LNCAP (cell line): ENCODE measurements at regions not wholly inside any gene's neighbourhood (a gene's known extent, or its start where the extent isn't known, plus 50 kb on each side); places are given as distances from the start of the nearest gene placed in this dataset.

Experiments
- TF ChIP-seq, protein P1 (sequence below): fragments of 450-650 bp; IDR thresholded peaks from 2 replicates; pipeline ENCODE4 v1.5.1; 2017; ENCODE audit warnings: mild to moderate bottlenecking

DNA sequence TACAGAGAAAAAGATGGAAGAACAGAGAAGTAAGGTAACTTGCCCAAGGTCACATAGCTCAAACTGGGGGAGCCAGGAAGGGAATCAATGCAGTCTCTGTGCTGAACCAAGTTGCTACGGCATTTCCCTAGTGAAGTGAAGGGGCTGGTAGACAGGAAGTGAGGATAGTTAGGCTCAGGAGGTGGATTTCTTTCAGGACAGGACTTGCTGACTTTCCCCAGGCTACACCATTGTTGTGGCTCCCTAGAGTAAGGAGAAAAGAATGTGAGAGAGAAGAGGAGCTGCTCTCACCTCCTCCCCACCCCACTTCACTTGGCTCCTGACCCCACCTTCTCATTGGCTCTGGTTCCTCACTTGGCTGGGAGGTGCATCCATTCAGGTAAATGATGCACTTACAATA lies 316.9 kb downstream of the INHBA start:
- TF ChIP-seq, protein P1, sequence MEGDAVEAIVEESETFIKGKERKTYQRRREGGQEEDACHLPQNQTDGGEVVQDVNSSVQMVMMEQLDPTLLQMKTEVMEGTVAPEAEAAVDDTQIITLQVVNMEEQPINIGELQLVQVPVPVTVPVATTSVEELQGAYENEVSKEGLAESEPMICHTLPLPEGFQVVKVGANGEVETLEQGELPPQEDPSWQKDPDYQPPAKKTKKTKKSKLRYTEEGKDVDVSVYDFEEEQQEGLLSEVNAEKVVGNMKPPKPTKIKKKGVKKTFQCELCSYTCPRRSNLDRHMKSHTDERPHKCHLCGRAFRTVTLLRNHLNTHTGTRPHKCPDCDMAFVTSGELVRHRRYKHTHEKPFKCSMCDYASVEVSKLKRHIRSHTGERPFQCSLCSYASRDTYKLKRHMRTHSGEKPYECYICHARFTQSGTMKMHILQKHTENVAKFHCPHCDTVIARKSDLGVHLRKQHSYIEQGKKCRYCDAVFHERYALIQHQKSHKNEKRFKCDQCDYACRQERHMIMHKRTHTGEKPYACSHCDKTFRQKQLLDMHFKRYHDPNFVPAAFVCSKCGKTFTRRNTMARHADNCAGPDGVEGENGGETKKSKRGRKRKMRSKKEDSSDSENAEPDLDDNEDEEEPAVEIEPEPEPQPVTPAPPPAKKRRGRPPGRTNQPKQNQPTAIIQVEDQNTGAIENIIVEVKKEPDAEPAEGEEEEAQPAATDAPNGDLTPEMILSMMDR = no peak

DNA sequence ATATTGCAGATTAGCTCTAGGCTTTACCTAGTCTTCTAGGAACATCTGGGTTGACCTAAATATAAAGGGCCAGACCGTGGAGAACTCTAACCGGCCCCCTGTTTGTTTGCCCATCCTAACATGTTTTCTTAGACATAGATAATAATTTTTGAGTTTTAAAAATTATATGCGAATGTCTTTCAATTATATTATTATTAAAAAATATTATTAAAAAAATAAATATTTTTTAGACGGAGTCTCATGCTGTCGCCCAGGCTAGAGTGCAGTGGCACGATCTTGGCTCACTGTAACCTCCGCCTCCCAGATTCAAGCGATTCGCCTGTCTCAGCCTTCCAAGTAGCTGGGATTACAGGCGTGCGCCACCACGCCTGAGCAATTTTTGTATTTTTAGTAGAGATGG lies 318.5 kb downstream of the INHBA start:
- TF ChIP-seq, protein P1 = no peak

DNA sequence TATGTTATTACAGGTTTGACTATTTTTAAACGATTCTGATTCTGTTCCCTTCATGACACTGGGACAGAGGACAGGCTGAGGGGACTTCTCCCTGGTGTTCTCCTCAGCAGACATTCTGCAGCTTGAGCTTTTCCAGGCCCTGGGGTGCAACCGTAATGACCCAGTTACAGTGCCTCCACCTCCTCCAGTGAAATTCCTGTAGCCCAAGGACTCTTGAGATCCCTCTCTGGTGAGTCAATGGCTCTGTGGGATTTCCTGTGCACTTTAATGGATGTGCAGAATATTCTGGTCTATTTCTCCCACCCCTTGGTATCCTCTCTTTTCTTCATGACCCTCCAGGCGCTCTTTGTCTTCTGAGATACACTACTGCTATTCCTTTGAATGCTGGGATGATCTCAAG lies 319.3 kb downstream of the INHBA start:
- TF ChIP-seq, protein P1 = no peak

DNA sequence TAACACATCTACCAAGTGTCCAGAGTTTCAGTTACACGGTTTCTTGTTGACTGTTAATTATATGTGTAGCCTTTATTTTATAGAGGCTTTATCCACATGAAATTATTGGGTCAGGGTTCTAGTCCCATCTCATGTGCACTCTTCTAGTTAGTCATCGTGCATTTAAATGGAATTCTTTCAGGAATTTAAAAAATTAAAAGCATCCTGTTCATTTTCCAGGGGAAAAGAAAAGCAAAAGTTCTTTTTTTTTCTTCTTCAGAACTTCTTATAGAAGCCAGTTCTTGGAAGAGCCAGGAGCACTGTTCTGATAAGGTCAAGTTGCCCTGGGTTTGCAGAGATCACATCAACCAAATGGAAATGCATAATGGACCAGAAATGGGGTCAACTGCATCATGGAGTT lies 324.7 kb downstream of the INHBA start:
- TF ChIP-seq, protein P1 = no peak

DNA sequence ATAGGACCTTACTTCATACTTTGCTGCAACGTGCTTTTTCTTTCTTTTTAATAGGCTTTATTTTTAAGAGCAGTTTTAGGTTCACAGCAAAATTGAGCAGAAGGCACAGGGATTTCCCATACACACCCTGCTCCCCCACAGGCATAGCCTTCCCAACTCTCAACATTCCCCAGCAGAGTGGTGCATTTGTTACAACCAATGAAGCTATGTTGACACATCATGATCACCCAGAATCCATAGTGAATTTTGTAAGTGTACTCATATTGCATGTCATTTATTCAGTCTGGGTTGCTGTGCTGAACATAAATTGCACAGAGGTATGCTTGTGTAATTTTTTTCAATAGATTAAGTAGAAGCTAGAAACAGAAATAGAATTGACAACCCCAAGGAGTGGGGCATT lies 327.3 kb downstream of the INHBA start:
- TF ChIP-seq, protein P1 = no peak

DNA sequence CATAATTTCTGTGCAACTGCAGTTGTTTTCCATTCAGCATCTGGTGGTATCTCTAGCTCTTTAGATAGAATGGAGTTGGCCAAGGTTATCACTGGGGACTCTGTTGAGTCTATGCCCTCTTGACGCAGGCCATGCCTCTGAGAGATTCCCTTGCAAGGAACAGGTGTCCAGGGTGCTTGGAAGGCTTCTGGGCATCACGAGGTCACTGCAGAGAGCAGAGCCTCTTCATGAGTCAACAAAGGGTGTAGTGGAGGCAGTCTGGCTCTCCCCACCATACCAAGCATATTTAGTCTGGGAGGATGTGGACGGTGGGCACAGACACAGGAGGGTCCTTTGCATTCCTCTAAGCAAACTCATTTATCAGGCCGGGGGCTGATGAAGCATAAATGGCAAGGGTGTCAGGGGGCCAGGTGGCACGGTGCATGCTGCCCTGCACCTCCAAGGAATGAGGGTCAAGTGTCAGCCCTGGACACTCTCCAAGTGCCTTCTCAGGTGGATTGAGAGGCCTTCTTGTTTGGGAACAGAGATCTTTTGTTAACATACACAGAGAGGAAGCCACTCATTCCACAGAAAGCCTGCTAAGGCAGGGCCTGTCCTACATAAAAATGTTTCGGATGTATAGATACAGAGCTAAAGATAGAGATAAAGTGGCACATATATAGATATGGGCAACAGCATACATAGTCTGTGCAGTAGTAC lies 328.6 kb downstream of the INHBA start:
- TF ChIP-seq, protein P1 = no peak

DNA sequence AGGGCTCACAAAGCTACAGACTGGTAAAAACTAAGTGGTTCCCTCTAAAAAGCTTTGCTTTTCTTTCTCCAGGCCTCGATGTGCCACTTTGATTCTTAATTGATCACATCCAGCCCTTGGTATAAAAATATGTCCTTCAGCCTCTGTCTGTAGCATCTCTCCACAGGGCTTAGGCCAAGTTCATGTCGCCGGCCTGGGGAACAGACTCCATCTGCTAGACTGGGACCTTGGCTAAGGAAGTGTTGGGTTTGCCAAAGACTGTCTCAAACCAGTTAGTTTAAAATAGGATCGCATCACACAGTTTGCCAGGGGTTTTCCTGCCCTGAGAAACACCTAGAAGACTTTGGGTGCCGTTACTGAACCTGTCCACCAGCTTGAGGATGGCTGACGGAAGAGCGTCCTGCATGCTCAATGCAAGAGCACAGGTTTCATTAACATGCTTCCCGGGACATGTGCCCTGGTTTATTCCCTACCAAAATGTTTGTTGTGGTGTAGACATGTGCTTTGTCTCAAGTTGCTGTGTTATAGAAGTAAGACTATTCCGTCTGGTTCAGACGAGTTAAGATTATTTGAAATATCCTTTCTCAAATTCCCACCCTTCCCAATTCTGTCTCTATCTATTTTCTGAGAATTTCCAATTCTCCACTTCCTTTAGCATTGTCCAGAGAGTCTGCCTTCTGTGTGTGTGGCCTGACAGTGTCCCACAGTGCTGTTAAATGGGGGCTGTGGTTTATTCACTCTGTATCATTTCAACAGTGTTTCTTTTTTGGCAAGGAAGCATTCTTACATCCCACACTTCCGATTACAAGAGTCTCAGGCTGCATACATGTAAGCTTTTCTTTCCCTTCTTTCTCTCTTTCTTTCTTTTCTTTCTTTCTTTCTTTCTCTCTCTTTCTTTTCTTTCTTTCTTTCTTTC lies 334.7 kb downstream of the INHBA start:
- TF ChIP-seq, protein P1 = no peak
